SK-N-SH treated with all-trans-retinoic acid at 6 μM for 48 hours (cell line): ENCODE measurements at regions not wholly inside any gene's neighbourhood (a gene's known extent, or its start where the extent isn't known, plus 50 kb on each side); places are given as distances from the start of the nearest gene placed in this dataset.

Source experiments
- ATAC-seq: fragments of 200-7000 bp; cut with Tn5 transposase; 3 replicates; pipeline ENCODE4 v1.9.1; 2020; ENCODE audit warnings: mild to moderate bottlenecking, moderate library complexity
- ARNTL ChIP-seq: fragments of 450-650 bp; formaldehyde crosslinking; IDR thresholded peaks from 2 replicates; pipeline ENCODE4 v1.5.0; 2020; ENCODE audit warnings: low read depth, mild to moderate bottlenecking, moderate library complexity, borderline replicate concordance
- BACH2 ChIP-seq: fragments of 250-450 bp; sonication (Bioruptor Pico); IDR thresholded peaks from 2 replicates; pipeline ENCODE4 v1.9.0; 2021; ENCODE audit warnings: mild to moderate bottlenecking, borderline replicate concordance
- CSDC2 ChIP-seq: fragments of 250-450 bp; sonication (Bioruptor Pico); IDR thresholded peaks from 2 replicates; pipeline ENCODE4 v1.5.0; 2020; ENCODE audit warnings: mild to moderate bottlenecking, moderate library complexity
- CSRNP3 ChIP-seq: fragments of 250-450 bp; sonication (Bioruptor Pico); IDR thresholded peaks from 2 replicates; pipeline ENCODE4 v1.5.1; 2021; ENCODE audit warnings: mild to moderate bottlenecking, moderate library complexity
- ESRRG ChIP-seq: fragments of 250-450 bp; sonication (Bioruptor Pico); IDR thresholded peaks from 2 replicates; pipeline ENCODE4 v1.6.1; 2021; ENCODE audit warnings: mild to moderate bottlenecking
- GLIS3 ChIP-seq: fragments of 250-450 bp; sonication (Bioruptor Pico); IDR thresholded peaks from 2 replicates; pipeline ENCODE4 v1.5.0; 2020; ENCODE audit warnings: mild to moderate bottlenecking, moderate library complexity
- OSR1 ChIP-seq: fragments of 250-450 bp; sonication (Bioruptor Pico); IDR thresholded peaks from 2 replicates; pipeline ENCODE4 v1.8.0; 2022; ENCODE audit warnings: moderate library complexity, mild to moderate bottlenecking, inconsistent platforms
- POU6F1 ChIP-seq: fragments of 250-450 bp; sonication (Bioruptor Pico); IDR thresholded peaks from 2 replicates; pipeline ENCODE4 v1.8.0; 2021; ENCODE audit warnings: low read depth, mild to moderate bottlenecking, moderate library complexity, borderline replicate concordance
- PPARA ChIP-seq: fragments of 250-450 bp; sonication (Bioruptor Pico); IDR thresholded peaks from 2 replicates; pipeline ENCODE4 v1.5.0; 2020; ENCODE audit warnings: mild to moderate bottlenecking, borderline replicate concordance
- RARB ChIP-seq: fragments of 250-450 bp; sonication (Bioruptor Pico); IDR thresholded peaks from 2 replicates; pipeline ENCODE4 v1.8.0; 2021; ENCODE audit warnings: mild to moderate bottlenecking, moderate library complexity
- TCF4 ChIP-seq: fragments of 250-450 bp; sonication (Bioruptor Pico); IDR thresholded peaks from 2 replicates; pipeline ENCODE4 v1.8.0; 2021; ENCODE audit warnings: mild to moderate bottlenecking, moderate library complexity, borderline replicate concordance
- TSHZ2 ChIP-seq: fragments of 250-450 bp; sonication (Bioruptor Pico); IDR thresholded peaks from 2 replicates; pipeline ENCODE4 v1.5.0; 2020; ENCODE audit warnings: mild to moderate bottlenecking, moderate library complexity
- ZFP3 ChIP-seq: fragments of 250-450 bp; sonication (Bioruptor Pico); IDR thresholded peaks from 2 replicates; pipeline ENCODE4 v1.5.0; 2020; ENCODE audit warnings: mild to moderate bottlenecking, moderate library complexity
- ZFP30 ChIP-seq: fragments of 450-650 bp; formaldehyde crosslinking; IDR thresholded peaks from 2 replicates; pipeline ENCODE4 v1.5.0; 2022; ENCODE audit warnings: mild to moderate bottlenecking, moderate library complexity
- ZNF70 ChIP-seq: fragments of 450-650 bp; formaldehyde crosslinking; IDR thresholded peaks from 2 replicates; pipeline ENCODE4 v1.5.0; 2020; ENCODE audit warnings: mild to moderate bottlenecking, moderate library complexity
- ZNF8 ChIP-seq: fragments of 450-650 bp; formaldehyde crosslinking; IDR thresholded peaks from 2 replicates; pipeline ENCODE4 v1.5.0; 2020; ENCODE audit warnings: mild to moderate bottlenecking, moderate library complexity

GRCh38 chr12:79515530-79515935, 175.2 kb downstream of the PAWR start:
- TF ChIP-seq OSR1 (CRISPR knock-in tag) = no peak
- ATAC-seq = peak; percentile 49

GRCh38 chr12:79514730-79515529, 175.8 kb downstream of the PAWR start:
- TF ChIP-seq GLIS3 (CRISPR knock-in tag) = no peak
- no peak for TF ChIP-seq RARB (CRISPR knock-in tag)
- TF ChIP-seq TCF4 (CRISPR knock-in tag) = no peak
- no peak for TF ChIP-seq POU6F1 (CRISPR knock-in tag)
- TF ChIP-seq ARNTL (CRISPR knock-in tag) = no peak
- no peak for TF ChIP-seq ZFP3 (CRISPR knock-in tag)
- no peak for TF ChIP-seq ESRRG
- no peak for TF ChIP-seq PPARA (CRISPR knock-in tag)
- TF ChIP-seq CSRNP3 (CRISPR knock-in tag) = no peak
- no peak for TF ChIP-seq CSDC2 (CRISPR knock-in tag)
- TF ChIP-seq TSHZ2 (CRISPR knock-in tag) = no peak
- no peak for TF ChIP-seq BACH2 (CRISPR knock-in tag)
- no peak for TF ChIP-seq ZNF8 (CRISPR knock-in tag)
- no peak for TF ChIP-seq ZNF70 (CRISPR knock-in tag)
- TF ChIP-seq ZFP30 (CRISPR knock-in tag) = no peak
- ATAC-seq = peak; percentile 56

GRCh38 chr12:79512068-79512467, 178.7 kb downstream of the PAWR start:
- no peak for TF ChIP-seq ZNF8 (CRISPR knock-in tag)
- no peak for ATAC-seq

- ATAC-seq = no peak
- no peak for TF ChIP-seq GLIS3 (CRISPR knock-in tag)
- no peak for TF ChIP-seq ZNF8 (CRISPR knock-in tag)
- TF ChIP-seq CSRNP3 (CRISPR knock-in tag) = no peak
- no peak for TF ChIP-seq TCF4 (CRISPR knock-in tag)
These were observed 182.1 kb downstream of the PAWR start for GRCh38 chr12:79508622-79509021.
